COR-L47 (cell line): ENCODE measurements at regions not wholly inside any gene's neighbourhood (a gene's known extent, or its start where the extent isn't known, plus 50 kb on each side); places are given as distances from the start of the nearest gene placed in this dataset.

Experiments used
- DNase-seq: peaks from one replicate; lab custom pipeline; 2025; lab: John Stamatoyannopoulos, UW

DNA sequence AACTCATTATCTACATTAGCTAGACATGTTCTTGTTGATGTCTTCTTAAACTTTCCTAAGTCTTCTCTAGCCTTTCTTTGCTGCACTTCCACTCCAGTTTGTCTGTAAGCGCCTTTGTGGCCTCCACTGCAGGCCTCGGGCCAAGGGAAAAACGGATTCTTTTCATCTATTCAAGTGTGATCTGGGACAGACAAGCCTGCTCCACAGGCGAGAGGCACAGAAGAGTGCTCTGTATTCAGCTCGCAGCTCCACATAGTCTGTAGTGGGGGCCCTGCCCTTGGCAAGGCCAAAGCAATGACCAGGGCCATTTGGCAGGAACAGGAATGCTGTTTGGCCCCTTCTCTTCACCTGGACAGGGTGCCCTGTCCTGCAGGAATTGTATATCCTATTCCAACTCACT, 84.1 kb upstream of the BARX2 start:
- DNase-seq = no peak

- no peak for DNase-seq
Measured at GRCh38 chr11:129290966-129291365, 84.7 kb upstream of the BARX2 start.

DNA sequence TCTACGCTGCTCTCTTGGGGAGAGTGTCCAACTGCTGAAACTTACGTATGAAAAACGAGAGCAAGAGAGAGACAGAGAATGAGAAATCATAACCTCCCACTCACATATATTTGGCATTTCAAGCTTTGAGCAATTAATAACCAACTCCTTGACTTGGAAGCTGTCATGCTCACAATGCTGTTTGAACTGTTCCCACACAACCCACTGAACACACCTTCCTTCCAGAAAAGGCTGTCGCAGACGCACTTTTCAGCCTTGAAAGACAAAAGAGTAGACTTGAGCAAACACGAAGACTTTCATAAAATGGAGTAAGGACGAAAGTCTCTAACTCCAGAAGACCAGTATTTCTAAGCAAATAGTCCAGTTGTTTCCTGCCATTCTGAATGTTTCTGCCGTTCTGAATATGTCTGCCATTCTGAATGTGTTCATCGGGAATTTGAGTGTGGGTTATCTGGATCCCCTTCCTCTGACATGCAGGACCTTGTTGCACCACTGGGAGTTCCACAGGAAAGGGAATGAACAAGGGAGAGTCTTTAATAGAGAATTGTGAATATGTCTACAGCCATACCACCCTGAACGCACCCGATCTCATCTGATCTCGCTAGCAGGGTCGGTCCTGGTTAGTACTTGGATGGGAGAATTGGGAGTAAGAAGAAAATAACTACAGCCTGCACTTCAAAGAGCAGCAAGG, 86.2 kb upstream of the BARX2 start:
- DNase-seq = no peak

GRCh38 chr11:129287920-129288319, 87.7 kb upstream of the BARX2 start:
- DNase-seq = no peak

DNA sequence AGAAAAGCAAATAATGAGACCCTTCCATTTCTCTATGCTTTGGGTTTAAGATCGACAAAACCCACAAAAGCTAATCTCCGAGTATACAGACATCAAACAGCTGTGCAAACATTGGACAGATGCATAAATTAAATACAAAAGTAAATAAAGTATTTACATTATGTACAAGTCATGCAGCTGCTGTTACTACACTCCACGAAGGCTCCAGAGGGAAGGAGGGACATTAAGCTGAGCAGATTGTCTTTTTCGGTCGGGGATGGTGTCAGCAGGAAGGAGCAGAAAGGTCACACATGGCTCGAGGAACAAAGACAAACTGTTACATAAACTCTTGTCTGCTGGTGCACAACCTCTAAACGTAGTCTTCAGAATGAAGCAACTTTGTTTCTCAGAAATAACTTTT, 88.8 kb upstream of the BARX2 start:
- peak; percentile 78 for DNase-seq

DNA sequence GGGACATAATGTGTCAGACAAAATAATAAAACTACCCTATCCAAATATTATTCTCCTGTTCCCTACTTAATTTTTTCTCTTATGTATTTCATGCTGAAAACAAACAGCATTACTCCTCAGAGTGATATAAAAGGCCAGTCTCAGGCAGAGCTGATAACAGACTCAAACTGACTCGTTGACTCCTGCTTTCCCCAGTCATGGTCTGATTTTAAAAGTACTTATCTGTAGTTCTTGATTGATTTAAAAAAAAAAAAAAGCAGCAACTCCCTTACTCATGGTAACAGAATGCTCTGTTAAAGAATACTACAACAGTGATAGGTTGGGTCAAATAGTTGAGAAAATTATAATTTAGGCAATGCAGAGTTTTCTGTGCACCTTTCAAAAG, 90.3 kb upstream of the BARX2 start:
- DNase-seq = no peak

DNA sequence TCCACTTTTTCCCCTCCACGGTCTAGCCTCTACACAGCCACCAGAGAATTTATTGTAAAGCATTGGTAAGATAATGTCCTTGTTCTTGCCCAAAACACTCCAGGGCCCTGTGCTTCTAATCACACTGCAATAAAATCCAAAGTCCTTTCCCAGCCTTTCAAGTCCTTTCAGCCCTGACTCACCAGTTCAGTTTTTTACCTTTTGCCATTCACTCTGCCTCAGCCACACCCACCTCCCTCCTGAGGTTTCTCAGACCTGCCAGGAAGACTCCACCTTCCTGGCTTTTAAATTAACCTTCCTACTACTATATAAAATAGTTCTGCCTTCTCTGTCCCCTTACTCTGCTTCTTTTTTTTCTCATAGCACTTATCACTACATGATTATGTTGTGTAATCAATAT, 91.0 kb upstream of the ARHGAP32 start:
- no peak for DNase-seq

DNA sequence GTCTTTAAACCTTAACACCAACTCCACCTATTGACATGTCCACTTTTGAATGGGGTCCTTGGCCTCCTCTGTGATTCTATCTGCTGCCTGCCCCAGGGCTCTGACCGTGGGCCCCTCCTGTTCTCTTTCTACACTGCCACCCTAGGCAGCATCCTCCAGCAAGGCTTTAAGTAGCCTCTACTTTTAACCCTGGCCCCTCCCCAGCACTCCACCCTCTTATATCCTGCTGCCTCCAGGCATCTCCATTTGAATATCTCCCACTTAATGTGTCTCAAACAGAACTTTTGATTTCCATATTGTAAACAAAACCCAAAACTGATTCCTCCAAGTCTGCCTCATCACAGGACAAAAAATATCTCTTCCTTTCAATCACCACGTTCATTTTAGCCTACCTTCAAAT, 90.5 kb upstream of the ARHGAP32 start:
- DNase-seq = no peak

DNA sequence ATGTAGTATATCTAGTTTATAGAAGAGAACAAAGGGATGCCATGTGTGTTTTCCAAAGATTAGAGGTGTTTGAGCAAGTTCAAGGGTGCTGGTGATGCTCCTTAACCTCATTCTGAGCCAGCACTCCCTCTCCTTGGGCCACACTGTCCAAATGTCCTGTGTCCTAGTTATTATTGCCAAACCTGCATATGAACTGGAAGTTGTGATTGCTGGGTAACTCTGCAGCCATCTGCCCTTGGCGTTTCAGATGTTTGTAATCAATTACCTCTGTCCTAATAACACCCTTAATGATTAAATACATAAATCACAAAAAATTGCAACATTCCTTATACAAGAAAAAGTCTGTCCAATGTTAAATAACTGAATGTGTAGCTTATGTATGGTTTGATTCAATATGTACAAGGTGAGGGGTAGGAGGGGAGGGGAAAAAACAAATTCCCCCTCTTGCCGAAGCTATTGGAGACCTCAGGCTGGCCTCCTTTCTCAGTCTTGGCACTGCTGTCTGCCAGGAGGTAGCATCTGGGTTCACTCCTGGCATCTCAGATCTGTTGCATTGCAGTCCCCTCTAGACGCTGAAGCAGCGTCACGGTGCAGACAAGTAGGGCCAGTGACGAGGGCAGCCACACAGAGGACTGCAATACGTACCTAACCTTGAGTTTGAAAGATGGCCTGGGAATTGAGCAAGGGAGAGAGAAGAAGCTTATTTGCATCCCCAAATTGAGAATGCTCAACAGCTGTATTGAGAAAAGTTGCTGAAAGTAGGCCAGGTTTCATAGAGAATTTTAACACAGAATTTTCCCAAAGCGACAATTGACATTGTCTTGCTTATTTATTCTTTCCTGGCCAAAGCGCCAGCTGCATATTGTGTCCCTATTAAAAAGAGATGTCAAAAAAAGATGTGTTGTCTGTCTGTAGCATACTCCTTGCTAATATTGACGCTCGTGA, 89.6 kb upstream of the ARHGAP32 start:
- DNase-seq = no peak

DNA sequence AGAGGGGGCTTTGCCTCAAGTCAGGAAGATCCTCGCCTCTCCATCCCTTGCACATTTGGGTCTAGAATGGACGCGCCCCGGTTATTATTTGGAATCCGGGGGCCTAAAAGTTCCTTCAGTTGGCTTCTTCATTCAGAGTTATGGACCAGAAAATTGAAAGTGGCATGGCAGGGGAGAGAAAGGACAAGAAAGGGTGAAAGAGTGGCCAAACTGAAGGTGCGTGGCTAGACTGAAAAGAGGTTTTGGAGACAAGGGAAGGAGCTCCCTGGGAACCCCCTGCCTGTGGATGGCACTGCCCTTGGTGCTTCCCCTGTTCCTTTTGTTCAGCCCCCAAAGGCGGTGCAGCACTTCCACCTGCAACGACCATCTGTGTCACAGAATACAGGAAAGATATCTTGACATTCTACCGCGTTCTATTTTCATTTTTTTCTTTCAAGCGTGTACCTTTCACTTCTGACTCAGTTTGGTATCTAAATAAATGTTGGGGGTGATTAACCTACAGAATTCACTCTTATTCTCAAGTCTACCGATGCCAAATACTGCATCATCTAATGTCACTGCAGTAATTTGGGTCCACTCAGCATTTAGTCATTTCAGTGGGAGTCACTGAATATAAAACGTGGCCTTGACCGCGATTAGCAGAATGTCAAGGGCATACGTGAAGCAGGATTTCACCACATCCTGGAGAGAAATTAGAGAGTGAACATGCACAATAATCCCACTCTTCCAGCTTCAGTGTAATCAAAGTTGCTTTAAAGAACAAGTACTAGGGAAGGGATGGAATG, 88.1 kb upstream of the ARHGAP32 start:
- DNase-seq = peak; percentile 45

- peak; percentile 81 for DNase-seq
Measured at GRCh38 chr11:129279326-129280026, 87.4 kb upstream of the ARHGAP32 start.

DNA sequence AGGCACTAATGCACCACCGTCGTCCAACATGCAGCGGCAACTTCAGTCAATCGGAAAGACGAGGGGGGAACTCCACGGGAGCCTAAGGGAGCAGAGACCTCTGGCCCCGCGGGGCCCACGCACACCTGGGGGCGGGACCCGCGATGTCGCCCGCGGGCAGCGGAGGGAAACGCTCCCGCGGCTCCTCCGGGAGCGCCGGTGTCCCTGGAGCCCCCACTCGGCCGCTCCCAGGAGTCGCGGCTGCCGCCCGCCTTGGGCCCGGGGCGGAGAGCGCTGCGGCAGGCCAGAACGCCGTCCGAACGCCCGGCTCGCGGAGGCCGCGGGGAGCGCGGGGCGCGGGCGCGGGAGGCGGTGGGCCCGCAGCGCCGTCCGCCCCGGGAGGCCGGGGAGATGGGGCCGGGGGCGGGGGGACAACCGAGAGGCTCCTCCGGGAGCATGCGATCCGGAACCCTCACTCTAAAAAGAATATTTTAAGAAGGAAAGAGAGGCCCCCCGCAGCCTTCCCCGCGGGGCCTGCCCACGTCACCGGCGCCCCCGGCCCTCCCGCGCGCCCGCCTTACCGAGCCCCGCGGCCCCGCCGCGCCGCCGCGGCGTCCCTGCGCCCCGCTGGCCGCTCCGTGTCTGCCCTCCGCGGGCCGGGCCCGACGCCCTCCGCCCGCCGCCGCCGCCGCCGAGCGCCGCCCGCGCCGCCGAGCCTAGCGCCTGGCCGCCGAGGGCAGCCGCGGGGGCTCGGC, 86.6 kb upstream of the ARHGAP32 start:
- DNase-seq = peak; percentile 17

GRCh38 chr11:129277198-129277843, 85.2 kb upstream of the ARHGAP32 start:
- no peak for DNase-seq

- DNase-seq = no peak
Measured at GRCh38 chr11:129275828-129276227, 83.7 kb upstream of the ARHGAP32 start.

GRCh38 chr11:129273944-129274711, 82.0 kb upstream of the ARHGAP32 start:
- no peak for DNase-seq

GRCh38 chr11:129273322-129273721, 81.2 kb upstream of the ARHGAP32 start:
- DNase-seq = no peak

- DNase-seq = no peak
Measured at GRCh38 chr11:129271030-129271429, 78.9 kb upstream of the ARHGAP32 start.

GRCh38 chr11:129270446-129270845, 78.3 kb upstream of the ARHGAP32 start:
- DNase-seq = no peak

DNA sequence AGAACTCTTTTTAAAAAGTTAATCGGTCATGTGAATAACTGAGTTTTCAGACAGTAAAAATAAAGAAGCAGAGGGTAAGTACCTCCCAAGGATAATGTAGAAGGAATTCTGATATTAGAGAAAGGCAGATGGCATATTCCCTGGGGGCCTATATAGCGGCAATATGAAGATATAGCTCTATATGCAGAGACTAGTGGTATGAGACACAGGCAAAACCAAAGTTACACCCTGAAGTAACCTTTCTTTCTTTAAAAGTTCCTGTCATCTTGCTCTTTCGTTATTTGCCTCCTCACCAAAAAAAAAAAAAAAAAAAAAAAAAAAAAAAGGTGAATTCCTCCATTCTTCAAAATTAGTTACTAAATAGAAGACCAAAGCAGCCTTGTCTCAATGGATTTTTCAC, 76.2 kb upstream of the ARHGAP32 start:
- DNase-seq = no peak

DNA sequence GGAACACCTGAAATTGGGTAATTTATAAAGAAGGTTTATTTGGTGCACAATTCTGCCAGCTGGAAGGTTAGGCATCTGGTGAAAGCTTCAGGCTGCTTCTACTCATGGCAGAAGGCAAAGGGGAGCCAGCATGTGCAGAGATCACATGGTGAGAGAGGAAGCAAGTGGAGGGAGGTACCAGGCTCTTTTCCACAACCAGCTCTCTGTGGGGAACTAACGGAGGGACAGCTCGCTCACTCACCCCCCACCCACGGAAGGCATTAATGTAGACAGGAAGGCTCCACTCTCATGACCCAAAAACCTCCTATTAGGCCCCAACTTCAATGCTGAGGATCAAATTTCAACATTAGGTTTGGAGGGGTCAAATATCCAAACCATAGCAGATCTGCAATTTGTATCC, 75.6 kb upstream of the ARHGAP32 start:
- no peak for DNase-seq
